ENCODE measurements at regions not wholly inside any gene's neighbourhood (a gene's known extent, or its start where the extent isn't known, plus 50 kb on each side); places are given as distances from the start of the nearest gene placed in this dataset.

GRCh38 chr7:45390180-45390579, 184.0 kb upstream of the ADCY1 start:
- H3K27me3 Mint-ChIP-seq, result peaks cover 4% of the 10 kb centered on the region
- H3K36me3 Mint-ChIP-seq (ENCODE audit: low read depth), result no peaks in the 10 kb centered on the region
- DNase-seq, result no peak
- H3K27ac ChIP-seq (ENCODE audit: low read depth in 1 of 2, low read length in 2 of 2), result no peak overlapping the region
- ATAC-seq (ENCODE audit: poor library complexity), result no peak
- no peaks in the 10 kb centered on the region for H3K4me1 ChIP-seq (ENCODE audit: insufficient read depth, low read length)
- no peak for TF ChIP-seq CTCF (IDR thresholded peaks at IDR 0.05)
- H3K4me1 Mint-ChIP-seq (ENCODE audit: low read depth), result no peaks in the 10 kb centered on the region
- peaks cover 11 to 17% of the 10 kb centered on the region in 2 experiments for H3K9me3 ChIP-seq (ENCODE audit: control insufficient read depth in 1 of 2, insufficient read depth in 1 of 2, low read length in 2 of 2)
- ChIA-PET POLR2A (no interaction called here), CTCF (no interaction called here)
- H3K36me3 ChIP-seq (ENCODE audit: insufficient read depth, low read length), result no peaks in the 10 kb centered on the region
- no peak overlapping the region for H3K4me3 ChIP-seq (ENCODE audit: low read length)
- no peak overlapping the region for H3K4me3 Mint-ChIP-seq
- H3K9me3 Mint-ChIP-seq, result peaks cover 6% of the 10 kb centered on the region
- peaks cover 2 to 5% of the 10 kb centered on the region in 2 experiments for H3K27me3 ChIP-seq (ENCODE audit: control insufficient read depth in 1 of 2, insufficient read depth in 2 of 2, low read length in 2 of 2)
- intact Hi-C loops (cut with DNase I, micrococcal nuclease), result no loop called here
- no peak overlapping the region for H3K27ac Mint-ChIP-seq

- no peak overlapping the region for H3K4me3 ChIP-seq (ENCODE audit: low read length)
- peaks cover 0 to 2% of the 10 kb centered on the region in 2 experiments for H3K27me3 ChIP-seq (ENCODE audit: control insufficient read depth in 1 of 2, insufficient read depth in 2 of 2, low read length in 2 of 2)
- H3K4me1 ChIP-seq (ENCODE audit: insufficient read depth, low read length), result no peaks in the 10 kb centered on the region
- peaks cover 11 to 17% of the 10 kb centered on the region in 2 experiments for H3K9me3 ChIP-seq (ENCODE audit: control insufficient read depth in 1 of 2, insufficient read depth in 1 of 2, low read length in 2 of 2)
- DNase-seq (no peak), ATAC-seq (ENCODE audit: poor library complexity) (no peak)
- Mint-ChIP-seq H3K27ac (no peak overlapping the region), H3K9me3 (peaks cover 7% of the 10 kb centered on the region), H3K27me3 (peaks cover 4% of the 10 kb centered on the region), H3K36me3 (ENCODE audit: low read depth) (no peaks in the 10 kb centered on the region), H3K4me3 (no peak overlapping the region), H3K4me1 (ENCODE audit: low read depth) (no peaks in the 10 kb centered on the region)
- POLR2A ChIA-PET, result no interaction called here
- no peaks in the 10 kb centered on the region for H3K36me3 ChIP-seq (ENCODE audit: insufficient read depth, low read length)
- intact Hi-C loops (cut with DNase I, micrococcal nuclease), result no loop called here
- H3K27ac ChIP-seq (ENCODE audit: low read depth in 1 of 2, low read length in 2 of 2), result no peak overlapping the region
- no peak for TF ChIP-seq CTCF (IDR thresholded peaks at IDR 0.05)
- CTCF ChIA-PET, result no interaction called here
Measured at GRCh38 chr7:45390731-45391130, 183.4 kb upstream of the ADCY1 start.

GRCh38 chr7:45391618-45392451, 182.3 kb upstream of the ADCY1 start:
- peaks cover 12% of the 10 kb centered on the region for H3K9me3 Mint-ChIP-seq
- Histone ChIP-seq H3K9me3 (ENCODE audit: control insufficient read depth in 1 of 2, insufficient read depth in 1 of 2, low read length in 2 of 2) (peaks cover 11 to 17% of the 10 kb centered on the region in 2 experiments), H3K4me3 (ENCODE audit: low read length) (no peak overlapping the region), H3K27ac (ENCODE audit: low read depth in 1 of 2, low read length in 2 of 2) (no peak overlapping the region), H3K27me3 (ENCODE audit: control insufficient read depth in 1 of 2, insufficient read depth in 2 of 2, low read length in 2 of 2) (peaks cover 0 to 2% of the 10 kb centered on the region in 2 experiments), H3K36me3 (ENCODE audit: insufficient read depth, low read length) (no peaks in the 10 kb centered on the region), H3K4me1 (ENCODE audit: insufficient read depth, low read length) (no peaks in the 10 kb centered on the region)
- POLR2A ChIA-PET, result no interaction called here
- intact Hi-C loops (cut with DNase I, micrococcal nuclease), result no loop called here
- no peak overlapping the region for H3K4me3 Mint-ChIP-seq
- H3K36me3 Mint-ChIP-seq (ENCODE audit: low read depth), result no peaks in the 10 kb centered on the region
- H3K27ac Mint-ChIP-seq, result no peak overlapping the region
- peaks cover 11% of the 10 kb centered on the region for H3K27me3 Mint-ChIP-seq
- no peak for TF ChIP-seq CTCF (IDR thresholded peaks at IDR 0.05)
- ATAC-seq (ENCODE audit: poor library complexity) (no peak), DNase-seq (no peak)
- H3K4me1 Mint-ChIP-seq (ENCODE audit: low read depth), result no peaks in the 10 kb centered on the region
- CTCF ChIA-PET, result no interaction called here
